HG02763 (cell line): ENCODE measurements at regions not wholly inside any gene's neighbourhood (a gene's known extent, or its start where the extent isn't known, plus 50 kb on each side); places are given as distances from the start of the nearest gene placed in this dataset.

ENCODE experiments used
- ATAC-seq: cut with Tn5 transposase; IDR thresholded peaks from one replicate; pipeline ENCODE4 v1.9.1; 2021; ENCODE audit warnings: mild to moderate bottlenecking, moderate library complexity; ENCODE audit not compliant: unreplicated experiment

DNA sequence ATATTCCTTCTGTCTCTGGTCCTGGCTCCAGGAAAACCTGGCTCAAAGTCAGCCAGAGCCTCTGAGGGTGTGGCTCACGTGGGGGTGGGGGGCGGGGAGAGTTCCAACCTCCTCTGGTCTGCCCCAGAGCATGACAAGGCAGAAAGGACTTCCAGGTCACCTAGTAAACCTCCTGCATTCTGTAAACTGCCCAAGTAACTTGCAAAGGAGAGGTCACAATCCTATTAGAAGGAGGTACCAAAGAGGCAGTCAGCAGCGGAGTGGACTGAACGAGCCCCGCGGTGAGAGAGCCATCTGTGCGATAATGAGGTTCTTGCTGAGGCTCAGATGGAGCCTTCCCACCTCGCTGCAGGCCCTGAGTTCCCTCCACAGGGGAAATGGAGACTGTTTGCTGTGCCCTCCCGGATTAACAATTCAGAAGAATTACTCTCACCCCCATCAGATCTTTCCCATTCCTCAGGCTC is 58.9 kb upstream of the GATA6 start:
- ATAC-seq: no peak

DNA sequence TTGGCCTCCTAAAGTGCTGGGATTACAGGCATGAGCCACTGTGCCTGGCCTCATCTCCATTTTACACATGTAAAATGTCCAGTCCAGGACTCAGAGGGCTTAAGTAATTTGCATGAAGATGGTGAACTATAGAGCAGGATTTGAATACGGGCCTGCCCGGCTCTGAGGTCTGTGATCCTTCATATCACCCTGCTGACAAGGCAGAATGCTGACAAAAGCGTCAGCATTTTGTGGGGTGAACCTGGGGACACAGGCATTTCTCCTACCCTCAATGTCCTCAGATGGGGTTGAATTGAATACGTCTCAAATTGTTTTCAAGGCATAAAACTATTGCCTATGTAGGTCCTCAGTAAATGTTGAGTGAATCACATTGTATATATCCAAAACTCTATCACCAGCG is 57.2 kb upstream of the GATA6 start:
- no peak for ATAC-seq

GRCh38 chr18:22113144-22113844 is 56.1 kb upstream of the GATA6 start:
- no peak for ATAC-seq

DNA sequence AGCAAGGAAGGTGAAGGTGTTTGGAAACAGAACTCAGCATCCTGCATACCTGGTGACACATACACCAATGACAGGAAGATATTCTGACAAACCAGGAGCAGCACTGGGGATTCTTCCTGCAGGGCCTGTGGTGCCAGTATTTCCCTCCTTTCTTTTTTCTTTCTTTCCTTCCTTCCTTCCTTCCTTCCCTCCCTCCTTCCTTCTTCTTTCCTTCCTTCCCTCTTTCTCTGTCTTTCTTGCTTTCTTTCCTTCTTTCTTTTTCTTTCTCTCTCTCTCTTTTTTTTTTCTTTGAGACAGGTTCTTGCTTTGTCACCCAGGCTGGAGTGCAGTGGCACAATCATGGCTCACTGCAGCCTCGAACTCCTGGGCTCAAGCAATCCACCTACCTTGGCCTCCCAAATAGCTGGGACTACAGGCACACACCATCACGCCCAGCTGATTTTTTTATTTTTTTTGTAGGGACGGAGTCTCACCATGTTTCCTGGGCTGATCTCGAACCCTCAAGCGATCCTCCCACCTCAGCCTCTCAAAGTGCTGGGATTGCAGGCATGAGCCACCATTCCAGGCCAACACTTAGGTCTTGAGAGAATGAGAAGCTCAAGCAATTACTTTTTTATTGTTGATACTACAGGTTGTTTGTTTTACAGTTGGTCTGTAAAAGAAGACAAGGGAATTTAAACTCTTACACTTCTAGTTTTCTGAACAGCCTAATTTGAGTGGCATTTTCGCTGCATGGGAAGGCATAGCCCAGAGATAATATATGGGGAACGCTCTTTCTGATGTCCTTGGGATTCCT is 54.7 kb upstream of the GATA6 start:
- ATAC-seq: no peak

DNA sequence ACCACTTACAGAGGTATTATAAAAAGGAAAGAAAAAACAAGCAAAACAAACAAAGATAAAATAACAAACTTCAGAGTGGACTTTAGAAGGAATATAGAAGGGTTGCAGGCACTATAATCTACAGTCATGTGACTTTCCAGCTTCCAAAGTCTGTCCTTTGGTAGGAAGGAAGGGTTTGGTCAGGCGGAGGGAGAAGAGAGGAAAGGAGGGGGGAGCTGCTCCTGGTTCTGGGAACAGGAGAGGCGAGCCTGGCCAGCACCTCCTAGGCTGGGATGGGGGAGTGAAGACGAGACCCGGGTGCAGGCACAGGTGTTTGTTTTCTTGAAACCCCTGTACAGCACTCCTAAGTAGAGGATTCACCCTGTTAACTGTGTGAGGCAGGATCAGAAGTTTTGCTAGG is 53.8 kb upstream of the GATA6 start:
- ATAC-seq: no peak
